Right ventricle myocardium inferior (tissue), 1 donor: ENCODE measurements at regions not wholly inside any gene's neighbourhood (a gene's known extent, or its start where the extent isn't known, plus 50 kb on each side); places are given as distances from the start of the nearest gene placed in this dataset.
A peak's percentile ranks its signal among the peaks of the same experiment; 100 is the strongest.

Experiments used
- ATAC-seq: fragments of 200-7000 bp; cut with Tn5 transposase; one replicate; pipeline ENCODE4 v1.9.1; 2020; ENCODE audit warnings: mild to moderate bottlenecking, moderate library complexity
- DNase-seq: peaks from one replicate; pipeline ENCODE4 v3.0.0; 2021; ENCODE audit errors: missing footprints
- intact Hi-C: fragments of 100-400 bp; cut with DNase I; formaldehyde crosslinking; loops from one replicate; pipeline ENCODE4 v1.11.0; 2022
- donor health status: DM: no; HTN: yes; CAD: no; lungs with severe emphysema.

GRCh38 chr2:240341064-240341463 is 94.4 kb upstream of the GPC1 start:
- intact Hi-C loops: no loop called here
- ATAC-seq (no peak), DNase-seq (no peak)

- no peak for DNase-seq
- intact Hi-C loops: loop anchor here (2.0 kb wide), 1 partner anchor 111 kb away; no protein-coding TSS in a partner anchor
- no peak for ATAC-seq
Observed at GRCh38 chr2:240343548-240343947, 91.9 kb upstream of the GPC1 start.

- DNase-seq (no peak), ATAC-seq (no peak)
Observed at GRCh38 chr2:240344904-240345303, 90.6 kb upstream of the GPC1 start.

GRCh38 chr2:240346015-240346752 is 89.3 kb upstream of the GPC1 start:
- intact Hi-C loops: no loop called here
- DNase-seq (no peak), ATAC-seq (no peak)

More at GRCh38 chr2:240344904-240345303, 90.6 kb upstream of the GPC1 start:
- intact Hi-C loops: no loop called here

- intact Hi-C loops: no loop called here
- ATAC-seq (no peak), DNase-seq (no peak)
Observed at GRCh38 chr2:240346753-240347372, 88.6 kb upstream of the GPC1 start.

- ATAC-seq (no peak), DNase-seq (no peak)
- intact Hi-C loops: no loop called here
Observed at GRCh38 chr2:240347373-240347940, 88.0 kb upstream of the GPC1 start.

- intact Hi-C loops: no loop called here
- no peak for DNase-seq
- no peak for ATAC-seq
Observed at GRCh38 chr2:240347949-240348500, 87.4 kb upstream of the GPC1 start.

- no peak for DNase-seq
- no peak for ATAC-seq
- intact Hi-C loops: no loop called here
Observed at GRCh38 chr2:240348522-240348921, 86.9 kb upstream of the GPC1 start.

- DNase-seq (no peak), ATAC-seq (no peak)
- intact Hi-C loops: loop anchor here (5.0 kb wide), 2 partner anchors 52 to 88 kb away; partner anchors contain the start of gene GPC1
Observed at GRCh38 chr2:240349133-240350005, 86.1 kb upstream of the GPC1 start.

- no peak for DNase-seq
- intact Hi-C loops: loop anchor here (5.0 kb wide), 2 partner anchors 53 to 87 kb away; partner anchors contain the start of gene GPC1
Observed at GRCh38 chr2:240350006-240350355, 85.5 kb upstream of the GPC1 start.

GRCh38 chr2:240350696-240351087 is 84.8 kb upstream of the GPC1 start:
- ATAC-seq (peak; percentile 33), DNase-seq (no peak)
- intact Hi-C loops: loop anchor here (5.0 kb wide), 2 partner anchors 53 to 87 kb away; partner anchors contain the start of gene GPC1

More at GRCh38 chr2:240350006-240350355, 85.5 kb upstream of the GPC1 start:
- no peak for ATAC-seq

- no peak for ATAC-seq
- intact Hi-C loops: loop anchor here (5.0 kb wide), 2 partner anchors 54 to 86 kb away; partner anchors contain the start of gene GPC1
- DNase-seq: no peak
Observed at GRCh38 chr2:240351088-240351741, 84.2 kb upstream of the GPC1 start.

GRCh38 chr2:240351826-240352426 is 83.5 kb upstream of the GPC1 start:
- no peak for DNase-seq
- intact Hi-C loops: loop anchor here (5.0 kb wide), 2 partner anchors 55 to 85 kb away; partner anchors contain the start of gene GPC1

GRCh38 chr2:240353086-240353798 is 82.2 kb upstream of the GPC1 start:
- no peak for DNase-seq
- no peak for ATAC-seq
- intact Hi-C loops: loop anchor here (5.0 kb wide), 2 partner anchors 56 to 84 kb away; partner anchors contain the start of gene GPC1

More at GRCh38 chr2:240351826-240352426, 83.5 kb upstream of the GPC1 start:
- no peak for ATAC-seq

- DNase-seq (no peak), ATAC-seq (no peak)
- intact Hi-C loops: loop anchor here (5.0 kb wide), 2 partner anchors 57 to 83 kb away; partner anchors contain the start of gene GPC1
Observed at GRCh38 chr2:240353944-240354343, 81.5 kb upstream of the GPC1 start.

- intact Hi-C loops: no loop called here
- ATAC-seq (no peak), DNase-seq (no peak)
Observed at GRCh38 chr2:240355001-240355891, 80.2 kb upstream of the GPC1 start.
